COLO668 (cell line): ENCODE measurements at regions not wholly inside any gene's neighbourhood (a gene's known extent, or its start where the extent isn't known, plus 50 kb on each side); places are given as distances from the start of the nearest gene placed in this dataset.

Experiments used
- DNase-seq: peaks from one replicate; lab custom pipeline; 2025; ENCODE audit not compliant: unreplicated experiment; lab: John Stamatoyannopoulos, UW

DNA sequence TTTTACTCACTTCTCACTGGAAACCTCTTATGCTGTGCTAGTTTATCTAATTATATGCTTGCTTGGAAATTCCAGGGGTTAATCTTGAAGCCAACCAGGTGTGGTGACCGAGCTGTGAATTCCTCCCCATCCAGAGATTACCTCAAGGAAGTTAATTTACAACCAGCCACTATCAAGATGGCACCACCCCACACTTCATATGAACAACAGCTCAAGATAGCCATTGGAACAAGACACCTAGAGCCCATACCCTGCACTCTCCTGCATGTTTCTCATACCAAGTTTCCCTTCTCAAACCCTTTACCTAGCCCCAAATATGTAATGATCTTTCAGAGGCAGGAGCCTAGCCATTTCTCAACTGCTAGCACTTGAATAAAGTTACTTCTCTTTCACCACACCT, 2156.9 kb upstream of the C9orf72 start:
- no peak for DNase-seq

DNA sequence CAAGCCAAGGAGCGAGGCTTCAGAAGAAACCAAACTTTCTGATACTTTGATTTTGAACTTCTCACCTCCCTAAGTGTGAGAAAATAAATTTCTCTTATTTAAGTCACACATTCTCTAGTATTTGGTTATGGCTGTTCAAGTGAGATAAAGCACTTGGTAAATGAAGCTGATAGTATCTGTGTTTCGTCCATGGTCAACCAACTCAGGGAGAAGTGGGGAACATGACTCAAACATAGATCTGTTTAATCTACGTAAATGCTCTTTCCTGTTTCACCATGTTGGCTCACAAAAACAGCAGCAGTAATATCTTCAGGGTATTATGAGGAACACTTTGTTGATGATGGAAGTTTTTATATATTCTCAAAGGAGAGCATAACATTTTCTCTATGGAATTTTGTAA, 2167.2 kb upstream of the C9orf72 start:
- no peak for DNase-seq

DNA sequence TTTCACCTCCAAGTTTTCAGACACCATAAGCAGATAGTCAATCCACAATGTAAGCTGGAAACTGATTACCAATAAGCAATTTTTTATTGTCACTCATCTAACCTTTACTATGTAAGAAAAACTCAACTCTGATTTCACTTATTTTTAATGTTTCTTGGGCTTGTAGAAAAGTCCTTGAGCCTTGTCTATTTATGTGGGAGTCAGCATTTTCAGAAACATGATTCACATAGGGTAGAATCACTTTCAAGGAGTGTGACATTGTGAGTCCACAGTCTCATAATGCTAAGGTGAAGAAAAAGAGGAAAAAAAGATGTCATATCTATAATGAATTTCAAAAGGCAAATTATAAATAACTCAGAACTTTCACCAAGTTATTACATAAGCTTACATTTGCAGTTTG, 2167.9 kb upstream of the C9orf72 start:
- DNase-seq: no peak

DNA sequence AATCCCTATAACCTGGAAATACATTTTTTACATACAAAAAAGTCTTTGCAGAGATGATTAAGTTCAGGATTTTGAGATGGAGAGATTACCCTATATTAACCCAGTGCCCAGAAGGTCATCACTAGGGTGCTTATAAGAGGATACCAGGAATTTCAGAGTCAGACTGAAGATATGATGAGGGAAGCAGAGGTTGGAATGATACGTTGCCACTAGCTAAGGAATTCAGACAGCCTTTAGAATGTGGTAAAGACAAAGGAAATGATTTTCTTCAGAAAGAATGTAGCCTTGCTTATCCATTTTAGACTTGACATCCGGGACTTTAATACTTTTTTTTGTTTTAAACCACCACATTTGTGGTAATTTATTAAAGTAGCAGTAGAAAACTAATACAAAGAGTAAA, 2176.8 kb upstream of the C9orf72 start:
- DNase-seq: no peak

DNA sequence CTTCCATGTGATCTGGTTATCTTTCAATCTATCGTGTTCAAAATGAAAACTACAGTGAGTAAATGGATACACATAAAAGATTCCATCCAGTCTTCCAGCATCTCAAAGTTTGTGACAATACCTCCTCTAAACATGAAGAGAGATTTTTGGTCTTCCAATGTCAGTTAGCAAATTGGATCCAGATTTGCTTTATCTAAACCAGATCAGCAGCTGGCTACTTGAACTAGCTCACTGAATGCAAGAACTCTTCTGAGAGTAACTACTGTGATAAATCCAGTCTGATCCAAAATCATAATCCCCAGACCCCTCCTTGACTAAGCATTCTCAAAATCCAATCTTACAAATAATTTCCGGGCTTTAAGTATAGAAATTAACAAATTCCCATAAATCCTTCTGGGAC, 2177.9 kb upstream of the C9orf72 start:
- no peak for DNase-seq

DNA sequence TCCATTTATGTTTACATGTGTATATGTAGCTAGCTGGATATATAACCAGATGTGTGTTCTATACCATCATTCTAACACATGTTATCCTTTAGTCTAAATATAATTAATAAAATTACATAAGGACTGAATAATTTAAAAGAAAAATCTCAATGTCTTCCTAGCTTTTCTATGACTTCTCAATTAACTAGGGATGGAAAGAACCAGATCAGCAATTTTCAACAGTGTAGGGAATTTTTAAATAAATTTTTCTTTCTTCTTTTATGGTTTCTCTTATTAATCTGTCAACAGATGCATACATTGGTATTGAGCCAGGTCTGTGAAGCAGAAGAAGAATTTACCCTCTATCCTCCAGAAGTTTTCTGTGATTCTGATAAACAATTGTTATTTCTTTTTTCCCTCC, 2180.4 kb upstream of the C9orf72 start:
- no peak for DNase-seq

DNA sequence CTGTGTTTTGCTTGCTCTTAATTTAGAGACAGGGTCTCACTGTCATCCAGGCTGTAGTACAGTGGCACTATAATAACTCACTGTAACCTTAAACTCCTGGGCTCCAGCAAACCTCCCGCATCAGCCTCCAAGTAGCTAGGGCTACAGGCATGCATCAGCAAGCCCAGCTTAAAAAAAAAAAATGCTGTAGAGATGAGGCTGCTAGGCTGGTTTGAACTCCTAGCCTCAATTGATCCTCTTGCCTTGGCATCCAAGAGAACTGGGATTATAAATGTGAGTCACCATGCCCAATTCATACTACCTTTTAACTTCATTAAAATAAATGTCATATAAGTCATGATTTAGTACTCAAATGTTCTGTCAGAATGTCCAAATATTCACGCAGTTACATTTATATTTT, 2195.7 kb upstream of the C9orf72 start:
- no peak for DNase-seq

DNA sequence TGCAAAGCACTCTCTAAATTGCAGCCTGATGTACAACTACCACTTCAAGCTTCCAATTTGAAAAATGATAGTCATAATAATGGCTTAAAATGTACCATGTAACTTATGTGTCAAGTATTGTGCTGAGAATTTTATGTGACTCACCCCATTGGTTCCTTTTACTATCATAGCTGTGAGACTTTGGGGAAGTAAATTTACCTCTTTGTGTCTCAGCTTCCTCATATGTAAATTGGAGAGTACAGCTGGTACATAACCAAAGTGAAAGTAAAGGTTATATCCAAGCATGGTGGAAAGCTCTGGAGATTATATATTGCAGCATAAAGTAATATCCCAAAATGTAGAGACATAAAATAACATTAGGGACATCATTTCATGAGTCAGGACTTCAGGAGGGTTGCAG, 2200.4 kb upstream of the C9orf72 start:
- no peak for DNase-seq

DNA sequence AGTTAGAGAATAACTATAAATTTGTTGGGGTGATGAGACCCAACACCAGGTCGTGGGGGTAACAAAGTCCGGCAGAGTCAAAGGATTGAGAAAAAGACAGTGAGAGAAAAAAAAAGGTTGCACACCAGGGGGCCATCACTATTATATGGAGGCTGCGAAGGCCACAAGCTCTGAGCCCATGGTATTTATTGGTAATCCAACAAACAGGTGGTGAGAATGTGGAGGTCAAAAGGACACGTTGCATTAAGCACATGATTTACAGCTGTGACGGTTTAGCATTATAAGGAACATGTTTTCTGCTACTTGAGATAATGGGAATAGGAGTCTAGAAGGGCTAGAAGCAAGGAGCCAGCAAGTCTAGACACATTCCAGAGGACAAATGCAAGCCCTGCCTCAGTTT, 2202.2 kb upstream of the C9orf72 start:
- no peak for DNase-seq

DNA sequence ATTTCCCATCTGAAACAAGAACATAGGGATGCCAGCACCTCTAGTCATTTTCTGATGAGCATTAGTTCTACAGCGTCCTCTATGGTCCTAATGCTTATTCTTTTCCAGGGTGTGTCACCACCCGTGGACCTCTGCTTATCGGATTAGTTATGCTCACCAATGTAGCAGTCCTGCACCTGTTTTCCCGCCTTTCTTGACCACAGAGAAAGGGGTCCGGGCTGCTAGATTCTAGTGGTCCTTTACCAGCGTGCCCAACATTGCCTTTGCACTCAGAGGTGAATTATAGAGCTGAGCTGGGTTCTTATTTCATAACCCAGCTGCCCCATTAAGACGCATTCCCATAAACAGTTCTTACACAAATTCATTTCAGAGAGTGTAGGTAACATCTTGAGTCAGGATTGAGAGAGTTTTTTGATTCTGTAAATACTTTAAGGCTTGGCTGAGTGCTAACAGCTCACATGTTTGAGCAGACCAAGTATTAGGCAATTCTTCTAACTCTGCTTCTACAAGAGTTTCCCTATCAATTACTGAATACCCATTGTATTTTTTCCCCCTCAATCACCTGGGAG, 2205.1 kb upstream of the C9orf72 start:
- no peak for DNase-seq

DNA sequence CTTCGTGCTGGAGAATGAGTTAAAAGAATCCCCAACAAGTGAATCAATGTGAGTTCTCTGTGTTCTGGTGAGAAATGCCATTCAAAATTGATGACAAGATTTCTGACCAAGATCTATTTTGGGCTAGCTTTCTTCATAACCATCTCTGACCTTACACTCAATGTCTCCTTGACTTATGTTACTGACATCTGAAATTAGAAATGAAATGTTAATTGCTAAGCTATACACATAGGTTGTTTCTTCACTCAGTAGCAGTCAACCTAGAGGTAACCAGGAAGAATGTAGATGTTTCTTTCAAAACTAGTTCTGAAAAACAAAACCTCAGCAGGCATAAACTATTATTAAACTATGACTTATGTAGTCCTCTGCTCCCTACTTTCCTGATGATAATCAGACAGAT, 2220.7 kb upstream of the C9orf72 start:
- DNase-seq: no peak

DNA sequence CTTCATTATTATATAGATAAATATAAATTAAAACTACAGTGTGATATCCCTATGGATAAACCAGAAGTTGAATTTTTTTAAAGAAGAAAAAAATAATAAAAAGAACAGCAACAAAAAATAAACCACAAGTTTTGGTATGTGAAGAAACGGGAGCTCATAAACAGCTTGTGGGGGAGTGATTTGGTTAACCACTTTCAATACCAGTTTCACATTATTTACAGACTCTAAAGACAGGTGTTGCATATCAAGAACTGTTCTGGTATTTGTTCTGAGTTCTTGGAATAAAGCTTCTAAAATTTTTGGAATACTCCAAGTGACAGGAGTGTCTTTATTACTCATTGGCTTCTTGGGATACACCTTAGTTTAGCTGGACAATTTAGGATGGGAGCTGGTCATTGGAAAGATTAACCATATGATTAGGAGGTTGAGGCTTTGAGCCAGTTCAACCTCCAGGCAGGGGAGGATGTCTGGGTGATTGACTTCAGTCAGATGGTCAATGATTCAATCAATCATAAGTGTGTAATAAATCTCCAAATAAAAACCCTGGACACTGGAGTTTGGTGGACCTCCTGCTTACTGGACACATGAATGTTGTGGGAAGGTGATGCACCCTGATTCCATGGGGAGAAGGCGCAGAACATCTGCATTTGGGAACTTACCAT, 2223.1 kb upstream of the C9orf72 start:
- no peak for DNase-seq

DNA sequence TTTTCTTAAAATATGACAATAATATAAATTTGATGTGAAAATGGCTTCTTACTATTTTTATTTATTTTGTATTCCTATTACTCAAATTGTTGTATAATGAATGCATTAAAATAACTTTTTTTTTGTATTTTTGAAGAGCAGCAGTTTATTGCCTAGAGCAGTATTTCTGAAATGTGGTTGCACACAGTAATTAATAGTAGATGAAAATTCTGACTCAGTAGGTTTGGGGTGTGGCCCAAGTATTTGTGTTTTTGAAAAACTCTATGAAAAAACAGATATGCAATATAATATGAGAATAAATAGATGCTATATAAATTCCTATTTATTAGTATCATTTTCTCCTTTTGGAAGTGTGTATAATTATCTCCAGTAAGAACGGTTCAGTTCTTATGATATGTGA, 2225.3 kb upstream of the C9orf72 start:
- DNase-seq: no peak

DNA sequence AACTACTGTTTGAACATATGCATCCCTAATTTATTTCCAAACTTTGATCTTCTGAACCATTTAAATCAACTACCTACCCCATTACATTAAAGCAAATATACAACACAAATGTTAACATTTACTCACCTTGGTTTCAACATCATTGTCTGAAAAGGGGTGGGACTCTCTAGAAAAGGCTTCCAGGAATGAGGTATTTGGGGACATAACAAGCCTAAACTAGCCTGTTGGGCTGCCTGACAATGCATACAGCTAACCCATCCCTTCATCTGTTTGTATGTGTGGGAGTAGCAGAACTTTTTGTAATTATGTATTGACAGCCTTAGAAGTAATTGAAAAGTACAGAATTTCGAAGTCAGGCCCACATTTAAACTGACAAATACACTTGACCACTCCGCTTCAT, 2225.9 kb upstream of the C9orf72 start:
- no peak for DNase-seq

DNA sequence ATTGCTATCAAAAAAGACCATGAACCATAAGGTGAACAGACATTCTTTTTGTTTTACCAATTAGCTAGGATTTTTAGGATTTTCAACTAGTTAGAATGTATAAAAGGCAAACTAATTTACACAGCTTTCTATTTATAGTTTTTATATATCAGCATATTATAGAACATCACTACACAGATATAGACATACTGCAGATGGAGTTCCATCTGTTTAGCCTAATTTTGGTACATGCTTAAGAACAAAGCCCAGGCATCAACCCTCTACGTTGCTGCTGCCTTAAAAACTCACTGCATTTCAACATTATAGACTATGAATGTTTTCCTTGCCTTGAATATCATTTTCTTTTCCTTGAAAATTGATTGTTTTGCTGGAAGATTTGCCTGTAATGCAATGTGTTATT, 2227.5 kb upstream of the C9orf72 start:
- DNase-seq: no peak

DNA sequence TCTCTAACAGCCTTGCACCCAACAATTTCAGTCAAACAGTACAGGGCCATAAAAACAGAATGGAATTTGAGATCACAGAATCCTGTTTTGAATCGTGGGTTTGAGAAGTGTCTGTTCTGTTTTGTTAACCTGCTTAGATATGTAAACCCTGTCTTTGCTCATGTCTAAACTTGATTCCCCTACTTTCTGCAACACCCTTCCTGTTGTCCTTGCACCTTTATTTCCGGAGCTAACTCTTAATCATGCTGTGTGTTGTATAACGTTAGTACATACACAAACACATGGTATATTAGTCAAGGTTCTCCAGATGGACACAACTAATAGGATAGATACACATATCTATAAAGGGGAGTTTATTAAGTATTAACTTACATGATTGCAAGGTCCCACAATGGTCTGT, 2229.2 kb upstream of the C9orf72 start:
- DNase-seq: no peak

DNA sequence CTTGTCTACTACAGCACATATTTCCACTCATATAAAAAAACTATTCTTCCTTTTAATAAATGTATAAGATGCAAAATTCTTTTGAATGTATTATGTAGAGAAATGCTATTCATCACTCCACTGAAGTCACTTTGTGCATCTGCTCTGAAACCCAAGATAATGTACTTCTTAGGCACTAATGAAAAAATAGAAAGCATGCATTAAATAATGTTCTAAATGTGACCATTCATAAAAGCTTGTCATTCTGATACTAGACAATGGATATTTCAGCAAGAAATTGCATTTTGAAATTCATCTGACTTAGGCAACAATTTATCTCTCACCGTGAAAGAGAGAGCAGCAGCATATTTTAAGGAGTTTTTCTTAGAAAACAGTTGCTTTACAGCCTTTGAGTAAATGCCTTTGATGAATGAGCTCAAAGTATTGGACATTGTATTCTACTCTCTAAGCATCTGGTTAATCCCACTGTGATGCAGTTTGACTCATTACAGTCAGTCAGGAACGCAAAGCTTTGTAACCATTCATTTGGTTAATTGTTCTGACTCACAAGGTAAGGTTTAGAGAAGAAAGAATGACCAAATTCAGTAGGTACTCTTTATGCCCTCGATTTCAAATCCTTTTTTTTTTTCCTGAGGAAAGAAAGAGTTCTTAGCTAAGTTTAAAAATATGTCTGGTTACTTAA, 2233.8 kb upstream of the C9orf72 start:
- no peak for DNase-seq

DNA sequence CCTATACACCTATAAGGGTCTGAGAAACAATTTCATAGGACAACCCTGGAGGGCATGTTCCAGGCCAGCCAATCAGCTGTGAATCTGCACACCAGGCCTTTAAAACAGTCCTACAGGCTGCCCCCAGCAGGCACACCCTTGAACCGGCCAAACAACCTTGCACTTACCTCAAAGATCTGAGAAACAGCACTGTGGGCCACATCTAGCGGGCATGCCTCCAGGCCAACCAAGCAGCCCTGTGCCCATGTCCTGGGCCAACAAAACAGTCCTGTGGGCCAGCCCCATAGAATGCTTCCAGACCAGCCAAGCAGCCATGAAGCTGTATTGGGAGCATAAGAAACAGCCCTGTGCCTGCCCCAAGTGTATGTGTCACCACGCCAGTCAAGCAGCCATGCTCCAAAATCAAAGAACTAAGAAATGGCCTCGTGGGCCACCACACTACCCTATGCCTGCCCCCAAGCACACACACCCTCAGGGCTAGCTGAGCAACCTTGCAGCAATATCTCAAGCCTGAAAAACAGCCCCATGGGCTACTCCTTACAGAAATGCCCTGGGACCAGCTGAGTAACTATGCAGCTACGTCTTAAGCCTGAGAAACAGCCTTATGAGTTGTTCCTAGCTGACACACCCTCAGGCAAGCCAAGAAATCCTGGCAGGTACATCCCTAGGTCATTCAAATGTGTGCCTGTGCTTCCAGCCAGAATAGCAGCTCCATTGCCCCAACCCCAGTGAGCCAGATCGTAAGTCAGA, 2243.8 kb upstream of the C9orf72 start:
- DNase-seq: no peak

DNA sequence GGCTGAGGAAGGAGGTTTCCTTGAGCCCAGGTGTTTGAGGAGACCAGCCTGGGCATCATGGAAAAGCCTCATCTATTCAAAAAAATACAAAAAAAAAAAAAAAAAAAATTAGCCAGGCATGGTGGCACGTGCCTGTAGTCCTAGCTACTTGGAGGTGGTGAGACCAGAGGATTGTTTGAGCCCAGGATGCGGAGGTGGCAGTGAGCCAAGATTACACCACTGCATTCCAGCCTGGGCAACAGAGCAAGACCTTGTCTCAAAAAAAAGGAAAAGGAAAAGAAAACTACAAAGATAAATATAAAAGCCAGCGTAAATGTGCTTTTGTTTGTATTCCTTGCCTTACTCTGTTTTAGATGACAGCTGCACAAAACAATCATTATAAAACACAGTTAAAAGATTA, 2249.2 kb upstream of the C9orf72 start:
- DNase-seq: no peak

DNA sequence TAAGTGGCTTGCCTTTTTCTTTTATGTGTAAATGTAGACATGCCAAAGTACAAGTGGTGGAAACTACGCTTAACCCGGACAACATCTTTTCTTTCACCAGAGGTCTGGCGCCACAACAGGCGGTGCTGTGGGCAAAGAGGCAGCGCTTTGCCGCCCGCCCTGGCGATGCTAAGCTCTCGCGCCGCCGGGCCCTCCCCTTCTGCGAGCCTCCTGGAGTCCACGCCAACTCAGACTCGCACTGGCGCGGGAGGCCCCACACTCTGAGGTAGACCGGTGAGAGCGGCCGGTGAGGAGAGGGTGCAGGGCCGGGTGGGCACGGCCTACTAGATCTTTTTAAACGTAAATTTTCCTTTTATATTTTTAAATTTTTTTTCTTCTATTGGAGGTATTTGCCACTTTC, 2253.1 kb upstream of the C9orf72 start:
- DNase-seq: no peak

DNA sequence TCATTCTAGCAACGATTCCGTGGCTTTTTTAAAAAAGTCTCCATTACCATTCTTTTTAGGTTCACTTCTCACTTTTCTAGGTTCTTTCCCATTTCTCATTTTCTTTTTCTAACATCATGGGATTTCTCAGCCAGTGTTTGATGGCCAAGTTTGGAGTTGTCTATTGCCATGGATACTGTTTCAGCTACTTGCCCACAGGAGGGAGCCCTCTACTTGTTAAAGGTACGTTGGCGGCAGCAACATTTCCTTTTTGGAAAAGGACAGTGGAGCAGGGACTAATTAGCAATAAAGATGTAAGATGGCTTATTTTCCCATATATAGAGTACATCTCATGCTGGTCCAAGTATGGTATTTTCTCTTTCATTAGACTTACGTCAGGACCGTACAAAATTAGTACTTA, 2257.5 kb upstream of the C9orf72 start:
- DNase-seq: peak; percentile 4

DNA sequence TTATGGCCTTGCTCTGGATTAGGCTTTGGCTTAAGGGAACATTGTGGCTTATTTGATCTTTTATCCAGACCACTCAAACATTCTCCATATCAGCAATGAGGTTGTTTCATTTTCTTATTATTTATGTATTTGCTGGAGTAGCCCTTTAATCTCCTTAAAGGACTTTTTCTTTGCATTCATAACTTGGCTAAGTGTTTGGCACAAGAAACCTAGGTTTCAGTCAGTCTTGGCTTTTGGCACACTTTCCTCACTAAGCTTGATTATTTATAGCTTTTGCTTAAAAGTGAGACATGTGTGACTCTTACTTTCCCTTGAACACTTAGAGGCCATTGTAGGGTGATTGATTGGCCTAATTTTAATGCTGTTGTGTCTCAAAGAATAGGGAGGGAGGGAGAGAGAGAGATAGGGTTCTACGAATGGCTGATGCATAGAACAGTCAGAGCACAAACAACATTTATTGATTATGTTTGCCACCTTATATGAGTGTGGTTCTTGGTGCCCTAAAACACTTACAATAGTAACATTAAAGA, 2265.3 kb upstream of the C9orf72 start:
- no peak for DNase-seq
